Activated CD4-positive, alpha-beta T cell treated with anti-CD3 and anti-CD28 coated beads, Interleukin-10, Interleukin-2, amounts not matched to agents 100 ng/mL and 50 ng/mL, durations not matched to agents 16 hours and 8 hours (primary cell): ENCODE measurements at regions not wholly inside any gene's neighbourhood (a gene's known extent, or its start where the extent isn't known, plus 50 kb on each side); places are given as distances from the start of the nearest gene placed in this dataset.

ENCODE experiments used
- DNase-seq: peaks from one replicate; pipeline ENCODE4 v3.0.0-alpha.2; 2020

GRCh38 chr10:22765660-22766547 lies 51.5 kb upstream of the PIP4K2A start:
- DNase-seq: no peak

- no peak for DNase-seq
Measured at GRCh38 chr10:22764639-22765038, 50.3 kb upstream of the PIP4K2A start.
